NCI-H2171 treated with DMSO at 0.1 percent for 48 hours (cell line): ENCODE measurements at regions not wholly inside any gene's neighbourhood (a gene's known extent, or its start where the extent isn't known, plus 50 kb on each side); places are given as distances from the start of the nearest gene placed in this dataset.

Experiments
- DNase-seq: peaks from one replicate; lab custom pipeline; 2025; lab: John Stamatoyannopoulos, UW

- peak; percentile 39 for DNase-seq
These were observed 101.1 kb downstream of the UBIAD1 start for GRCh38 chr1:11373895-11374747.

- peak; percentile 39 for DNase-seq
These were observed 101.7 kb downstream of the UBIAD1 start for GRCh38 chr1:11374748-11375110.

GRCh38 chr1:11377001-11377583 is 101.9 kb upstream of the DISP3 start:
- peak; percentile 87 for DNase-seq

- DNase-seq = no peak
These were observed 101.0 kb upstream of the DISP3 start for GRCh38 chr1:11377954-11378353.

- DNase-seq = peak; percentile 13
These were observed 99.1 kb upstream of the DISP3 start for GRCh38 chr1:11379851-11380250.

GRCh38 chr1:11380500-11380899 is 98.5 kb upstream of the DISP3 start:
- DNase-seq = no peak

GRCh38 chr1:11383553-11384169 is 95.3 kb upstream of the DISP3 start:
- peak; percentile 60 for DNase-seq

GRCh38 chr1:11384170-11384554 is 94.8 kb upstream of the DISP3 start:
- no peak for DNase-seq

GRCh38 chr1:11387829-11388228 is 91.1 kb upstream of the DISP3 start:
- DNase-seq = no peak

GRCh38 chr1:11388617-11389016 is 90.3 kb upstream of the DISP3 start:
- no peak for DNase-seq

GRCh38 chr1:11391327-11391726 is 87.6 kb upstream of the DISP3 start:
- no peak for DNase-seq

- no peak for DNase-seq
These were observed 87.1 kb upstream of the DISP3 start for GRCh38 chr1:11391886-11392285.

- no peak for DNase-seq
These were observed 84.2 kb upstream of the DISP3 start for GRCh38 chr1:11394592-11395245.

GRCh38 chr1:11395616-11396015 is 83.3 kb upstream of the DISP3 start:
- no peak for DNase-seq

- DNase-seq = no peak
These were observed 81.6 kb upstream of the DISP3 start for GRCh38 chr1:11397151-11397901.

- DNase-seq = no peak
These were observed 79.7 kb upstream of the DISP3 start for GRCh38 chr1:11399250-11399649.

- DNase-seq = no peak
These were observed 78.8 kb upstream of the DISP3 start for GRCh38 chr1:11400155-11400554.

GRCh38 chr1:11400567-11400966 is 78.4 kb upstream of the DISP3 start:
- no peak for DNase-seq

- no peak for DNase-seq
These were observed 72.1 kb upstream of the DISP3 start for GRCh38 chr1:11406845-11407244.

- DNase-seq = peak; percentile 58
These were observed 71.5 kb upstream of the DISP3 start for GRCh38 chr1:11407301-11407994.

- DNase-seq = peak; percentile 26
These were observed 66.8 kb upstream of the DISP3 start for GRCh38 chr1:11412141-11412540.
